H7 (cell line): ENCODE measurements at regions not wholly inside any gene's neighbourhood (a gene's known extent, or its start where the extent isn't known, plus 50 kb on each side); places are given as distances from the start of the nearest gene placed in this dataset.
A peak's percentile ranks its signal among the peaks of the same experiment; 100 is the strongest.

ENCODE experiments used
- DNase-seq: peaks from one replicate; pipeline ENCODE4 v3.0.0; 2012
- H3K27me3 ChIP-seq: 2 replicates; pipeline ENCODE4 v1.6.0; 2011; ENCODE audit warnings: mild to moderate bottlenecking, low read length; ENCODE audit not compliant: control insufficient read depth, insufficient read depth
- H3K36me3 ChIP-seq: replicated peaks from 2 replicates; pipeline ENCODE4 v1.5.1; 2011; ENCODE audit warnings: low read length; ENCODE audit not compliant: control insufficient read depth, insufficient read depth
- H3K4me3 ChIP-seq: 2 replicates; pipeline ENCODE4 v1.5.1; 2011; ENCODE audit warnings: low read depth, mild to moderate bottlenecking, control low read depth, low read length, moderate library complexity; ENCODE audit not compliant: insufficient read depth

- H3K36me3 ChIP-seq: no peaks in the 10 kb centered on the region
- no peak for DNase-seq
Measured at GRCh38 chr7:31439165-31439564, 74.7 kb upstream of the ITPRID1 start.

GRCh38 chr7:31440511-31440910 is 73.4 kb upstream of the ITPRID1 start:
- DNase-seq: no peak
- Histone ChIP-seq H3K36me3 (no peaks in the 10 kb centered on the region), H3K4me3 (no peak overlapping the region), H3K27me3 (no peaks in the 10 kb centered on the region)

More at GRCh38 chr7:31439165-31439564, 74.7 kb upstream of the ITPRID1 start:
- H3K27me3 ChIP-seq: no peaks in the 10 kb centered on the region
- no peak overlapping the region for H3K4me3 ChIP-seq

GRCh38 chr7:31442626-31443025 is 71.3 kb upstream of the ITPRID1 start:
- Histone ChIP-seq H3K4me3 (no peak overlapping the region), H3K27me3 (no peaks in the 10 kb centered on the region), H3K36me3 (no peaks in the 10 kb centered on the region)
- DNase-seq: no peak

GRCh38 chr7:31443457-31443856 is 70.4 kb upstream of the ITPRID1 start:
- H3K36me3 ChIP-seq: no peaks in the 10 kb centered on the region
- DNase-seq: peak; percentile 42
- no peak overlapping the region for H3K4me3 ChIP-seq
- no peaks in the 10 kb centered on the region for H3K27me3 ChIP-seq

GRCh38 chr7:31444196-31444595 is 69.7 kb upstream of the ITPRID1 start:
- DNase-seq: no peak
- no peak overlapping the region for H3K4me3 ChIP-seq
- H3K36me3 ChIP-seq: no peaks in the 10 kb centered on the region
- H3K27me3 ChIP-seq: no peaks in the 10 kb centered on the region

GRCh38 chr7:31445686-31446355 is 68.1 kb upstream of the ITPRID1 start:
- Histone ChIP-seq H3K27me3 (no peaks in the 10 kb centered on the region), H3K36me3 (no peaks in the 10 kb centered on the region), H3K4me3 (no peak overlapping the region)
- DNase-seq: no peak

- no peak for DNase-seq
- Histone ChIP-seq H3K4me3 (no peak overlapping the region), H3K36me3 (no peaks in the 10 kb centered on the region), H3K27me3 (peaks cover 3% of the 10 kb centered on the region)
Measured at GRCh38 chr7:31448649-31449048, 65.2 kb upstream of the ITPRID1 start.

- Histone ChIP-seq H3K27me3 (peaks cover 53% of the 10 kb centered on the region), H3K4me3 (no peak overlapping the region), H3K36me3 (no peaks in the 10 kb centered on the region)
Measured at GRCh38 chr7:31455844-31456243, 58.0 kb upstream of the ITPRID1 start.

GRCh38 chr7:31456646-31457368 is 57.1 kb upstream of the ITPRID1 start:
- peaks cover 53% of the 10 kb centered on the region for H3K27me3 ChIP-seq

More at GRCh38 chr7:31455844-31456243, 58.0 kb upstream of the ITPRID1 start:
- DNase-seq: no peak

GRCh38 chr7:31457551-31457950 is 56.3 kb upstream of the ITPRID1 start:
- DNase-seq: no peak
- Histone ChIP-seq H3K4me3 (no peak overlapping the region), H3K27me3 (peaks cover 53% of the 10 kb centered on the region), H3K36me3 (no peaks in the 10 kb centered on the region)

More at GRCh38 chr7:31456646-31457368, 57.1 kb upstream of the ITPRID1 start:
- no peak overlapping the region for H3K4me3 ChIP-seq
- no peak for DNase-seq
- H3K36me3 ChIP-seq: no peaks in the 10 kb centered on the region

- DNase-seq: no peak
- Histone ChIP-seq H3K4me3 (no peak overlapping the region), H3K27me3 (peaks cover 52% of the 10 kb centered on the region), H3K36me3 (no peaks in the 10 kb centered on the region)
Measured at GRCh38 chr7:31458203-31458602, 55.7 kb upstream of the ITPRID1 start.

GRCh38 chr7:31462636-31463035 is 51.3 kb upstream of the ITPRID1 start:
- no peak overlapping the region for H3K4me3 ChIP-seq
- no peak for DNase-seq
- H3K36me3 ChIP-seq: no peaks in the 10 kb centered on the region
- peaks cover 26% of the 10 kb centered on the region for H3K27me3 ChIP-seq
